MG63 (cell line): ENCODE measurements at regions not wholly inside any gene's neighbourhood (a gene's known extent, or its start where the extent isn't known, plus 50 kb on each side); places are given as distances from the start of the nearest gene placed in this dataset.
"Not testable (repeated sequence)": the region's sequence is repeated elsewhere in the genome, so short reads cannot be mapped to it uniquely, and the experiment has no call there.

Experiments
- DNase-seq: peaks from one replicate; pipeline ENCODE4 v3.0.0-alpha.2; 2020
- H3K27me3 ChIP-seq: fragments of 250-450 bp; sonication (Bioruptor Pico); 2 replicates; pipeline ENCODE4 v1.5.1; 2020; ENCODE audit warnings: mild to moderate bottlenecking, moderate library complexity
- H3K36me3 ChIP-seq: fragments of 250-450 bp; sonication (Bioruptor Pico); 2 replicates; pipeline ENCODE4 v1.5.1; 2020; ENCODE audit warnings: mild to moderate bottlenecking, moderate library complexity
- H3K4me3 ChIP-seq: fragments of 250-450 bp; sonication (Bioruptor Pico); 2 replicates; pipeline ENCODE4 v1.5.1; 2020; ENCODE audit warnings: mild to moderate bottlenecking, moderate library complexity
- H3K9me3 ChIP-seq: fragments of 250-450 bp; sonication (Bioruptor Pico); 2 replicates; pipeline ENCODE4 v1.5.1; 2020; ENCODE audit warnings: mild to moderate bottlenecking, moderate library complexity

- no peaks in the 10 kb centered on the region for H3K9me3 ChIP-seq
- no peaks in the 10 kb centered on the region for H3K36me3 ChIP-seq
- no peaks in the 10 kb centered on the region for H3K27me3 ChIP-seq
- H3K4me3 ChIP-seq = no peak overlapping the region
- no peak for DNase-seq
These were observed 69.1 kb upstream of the EP300 start for GRCh38 chr22:41023299-41023623.

- Histone ChIP-seq H3K27me3 (no peaks in the 10 kb centered on the region), H3K4me3 (no peak overlapping the region), H3K36me3 (no peaks in the 10 kb centered on the region), H3K9me3 (no peaks in the 10 kb centered on the region)
- DNase-seq = peak; percentile 13
These were observed 63.6 kb upstream of the EP300 start for GRCh38 chr22:41028841-41029240.

- Histone ChIP-seq H3K9me3 (no peaks in the 10 kb centered on the region), H3K36me3 (no peaks in the 10 kb centered on the region), H3K27me3 (no peaks in the 10 kb centered on the region), H3K4me3 (no peak overlapping the region)
- peak; percentile 44 for DNase-seq
These were observed 61.5 kb upstream of the EP300 start for GRCh38 chr22:41030891-41031290.

DNA sequence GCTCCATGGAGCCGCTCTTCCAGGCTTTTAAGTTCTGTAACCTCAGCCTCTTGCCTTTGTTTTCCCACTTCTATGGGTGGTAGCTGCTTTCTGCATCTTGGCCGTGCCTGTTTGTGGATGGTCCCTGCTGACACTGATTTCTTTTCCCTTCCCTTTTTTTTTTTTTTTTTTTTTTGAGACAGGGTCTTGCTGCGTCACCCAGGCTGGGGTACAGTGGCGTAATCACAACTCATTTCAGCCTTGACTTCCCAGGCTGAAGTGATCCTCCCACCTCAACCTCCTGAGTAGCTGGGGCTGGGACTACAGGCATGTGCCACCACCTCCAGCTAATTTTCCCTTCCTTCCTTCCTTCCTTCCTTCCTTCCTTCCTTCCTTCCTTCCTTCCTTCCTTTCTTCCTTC is 57.7 kb upstream of the EP300 start:
- Histone ChIP-seq H3K9me3 (no peaks in the 10 kb centered on the region), H3K36me3 (no peaks in the 10 kb centered on the region), H3K4me3 (no peak overlapping the region), H3K27me3 (no peaks in the 10 kb centered on the region)
- DNase-seq = no peak

GRCh38 chr22:41036924-41037323 is 55.5 kb upstream of the EP300 start:
- DNase-seq = no peak
- no peak overlapping the region for H3K4me3 ChIP-seq
- no peaks in the 10 kb centered on the region for H3K36me3 ChIP-seq
- no peaks in the 10 kb centered on the region for H3K9me3 ChIP-seq
- no peaks in the 10 kb centered on the region for H3K27me3 ChIP-seq

GRCh38 chr22:41038732-41039131 is 53.7 kb upstream of the EP300 start:
- no peaks in the 10 kb centered on the region for H3K27me3 ChIP-seq
- no peak overlapping the region for H3K4me3 ChIP-seq
- DNase-seq = no peak
- no peaks in the 10 kb centered on the region for H3K36me3 ChIP-seq
- no peaks in the 10 kb centered on the region for H3K9me3 ChIP-seq

DNA sequence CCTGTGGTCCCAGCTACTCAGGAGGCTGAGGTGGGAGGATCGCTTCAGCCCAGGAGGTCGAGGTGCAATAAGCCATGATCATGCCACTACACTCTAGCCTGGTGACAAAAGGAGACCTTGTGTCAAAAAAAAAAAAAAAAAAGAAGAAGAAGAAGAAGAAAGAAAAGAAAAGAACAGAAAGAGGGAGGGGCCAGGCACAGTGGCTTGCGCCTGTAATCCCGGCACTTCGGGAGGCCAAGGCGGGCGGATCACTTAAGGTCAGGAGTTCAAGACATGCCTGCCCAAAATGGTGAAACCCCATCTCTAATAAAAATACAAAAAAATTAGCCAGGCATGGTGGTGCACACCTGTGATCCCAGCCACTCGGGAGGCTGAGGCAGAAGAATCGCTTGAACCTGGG is 52.8 kb upstream of the EP300 start:
- not testable (repeated sequence) for H3K36me3 ChIP-seq, DNase-seq, H3K4me3 ChIP-seq, H3K9me3 ChIP-seq, H3K27me3 ChIP-seq

DNA sequence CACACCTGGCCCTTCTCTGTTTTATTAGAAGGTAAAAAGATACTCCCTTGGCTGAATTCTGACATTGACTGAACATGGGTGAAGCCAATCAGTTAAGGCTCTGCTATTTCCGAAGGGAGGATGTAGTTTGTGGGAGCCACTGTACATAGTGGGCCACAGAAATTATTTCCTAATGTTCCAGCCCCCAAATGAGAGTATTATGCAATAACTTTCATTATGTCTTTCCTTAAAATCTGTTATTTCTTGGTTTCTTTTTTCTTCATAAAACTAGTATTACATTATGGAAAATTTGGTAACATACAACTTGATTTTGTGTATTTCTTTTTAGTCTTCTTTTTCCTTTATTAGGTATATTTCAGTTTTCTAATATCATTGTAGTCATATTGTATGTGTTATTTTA is 51.9 kb upstream of the EP300 start:
- no peaks in the 10 kb centered on the region for H3K36me3 ChIP-seq
- no peaks in the 10 kb centered on the region for H3K9me3 ChIP-seq
- no peak for DNase-seq
- no peak overlapping the region for H3K4me3 ChIP-seq
- no peaks in the 10 kb centered on the region for H3K27me3 ChIP-seq

DNA sequence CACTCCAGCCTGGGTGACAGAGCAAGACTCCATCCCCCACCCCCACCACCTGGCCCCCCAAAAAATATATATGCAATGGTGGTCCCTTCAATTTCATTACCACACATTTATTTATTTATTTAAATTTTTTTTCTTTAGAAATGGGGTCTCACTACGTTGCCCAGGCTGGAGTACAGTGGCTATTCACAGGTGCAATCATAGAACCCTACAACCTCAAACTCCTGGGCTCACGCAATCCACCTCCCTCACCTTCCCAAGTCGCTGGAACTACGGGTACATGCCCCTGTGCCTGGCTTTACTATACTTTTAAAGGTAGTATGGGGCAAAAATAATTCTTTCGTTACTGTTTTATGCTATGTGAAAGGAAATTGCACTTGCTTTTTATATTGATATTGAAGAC is 50.9 kb upstream of the EP300 start:
- no peaks in the 10 kb centered on the region for H3K36me3 ChIP-seq
- H3K9me3 ChIP-seq = no peaks in the 10 kb centered on the region
- no peaks in the 10 kb centered on the region for H3K27me3 ChIP-seq
- no peak overlapping the region for H3K4me3 ChIP-seq
- DNase-seq = no peak
